22Rv1 (cell line): ENCODE measurements at regions not wholly inside any gene's neighbourhood (a gene's known extent, or its start where the extent isn't known, plus 50 kb on each side); places are given as distances from the start of the nearest gene placed in this dataset.

ENCODE experiments used
- H3K27ac ChIP-seq: fragments of 450-650 bp; 2 replicates; pipeline ENCODE4 v1.5.1; 2017
- CTCF ChIP-seq: fragments of 450-650 bp; IDR thresholded peaks from 2 replicates; pipeline ENCODE4 v1.5.1; 2017; ENCODE audit warnings: mild to moderate bottlenecking
- ZFX ChIP-seq: fragments of 450-650 bp; IDR thresholded peaks from 2 replicates; pipeline ENCODE4 v1.6.1; 2017; ENCODE audit warnings: antibody characterized with exemption, borderline replicate concordance

GRCh38 chr2:237257471-237257951 lies 156.5 kb downstream of the COL6A3 start:
- no peak overlapping the region for H3K27ac ChIP-seq
- TF ChIP-seq ZFX: no peak
- no peak for TF ChIP-seq CTCF

GRCh38 chr2:237258116-237258515 lies 155.8 kb downstream of the COL6A3 start:
- no peak overlapping the region for H3K27ac ChIP-seq

GRCh38 chr2:237258615-237259014 lies 155.3 kb downstream of the COL6A3 start:
- TF ChIP-seq CTCF (no peak), ZFX (no peak)
- no peak overlapping the region for H3K27ac ChIP-seq

More at GRCh38 chr2:237258116-237258515, 155.8 kb downstream of the COL6A3 start:
- TF ChIP-seq CTCF (no peak), ZFX (no peak)

GRCh38 chr2:237259201-237259600 lies 154.8 kb downstream of the COL6A3 start:
- TF ChIP-seq CTCF: no peak
- no peak for TF ChIP-seq ZFX
- H3K27ac ChIP-seq: no peak overlapping the region

- no peak for TF ChIP-seq CTCF
- no peak for TF ChIP-seq ZFX
- no peak overlapping the region for H3K27ac ChIP-seq
Measured at GRCh38 chr2:237260039-237260620, 153.8 kb downstream of the COL6A3 start.

GRCh38 chr2:237260686-237261085 lies 153.3 kb downstream of the COL6A3 start:
- TF ChIP-seq ZFX (no peak), CTCF (no peak)

GRCh38 chr2:237261327-237261726 lies 152.6 kb downstream of the COL6A3 start:
- TF ChIP-seq CTCF (no peak), ZFX (no peak)
- no peak overlapping the region for H3K27ac ChIP-seq

More at GRCh38 chr2:237260686-237261085, 153.3 kb downstream of the COL6A3 start:
- H3K27ac ChIP-seq: no peak overlapping the region
